Psoas muscle (tissue), 7 donors: ENCODE measurements at regions not wholly inside any gene's neighbourhood (a gene's known extent, or its start where the extent isn't known, plus 50 kb on each side); places are given as distances from the start of the nearest gene placed in this dataset.

Experiments
- ATAC-seq, 4 donors: fragments of 200-7000 bp; cut with Tn5 transposase; one replicate each; pipeline ENCODE4 v1.9.1; 2020; ENCODE audit warnings: moderate library complexity in 3 of 4, mild to moderate bottlenecking in 2 of 4
- DNase-seq, 2 donors: peaks; one replicate each; pipeline ENCODE4 v3.0.0-alpha.2; 2020
- H3K27ac ChIP-seq: fragments of 200-600 bp; one replicate; pipeline ENCODE4 v1.8.0; 2022
- H3K27me3 ChIP-seq, 3 donors: fragments of 200-600 bp in 1 of 3; one replicate each; pipeline versions ENCODE4 v1.6.1 to v1.8.0; 2013 to 2022; ENCODE audit warnings: low read length in 2 of 3, mild to moderate bottlenecking in 2 of 3, moderate library complexity in 1 of 3; ENCODE audit not compliant: insufficient read depth in 3 of 3
- H3K36me3 ChIP-seq, 2 donors: fragments of 200-600 bp in 1 of 2; one replicate each; pipeline versions ENCODE4 v1.6.1 to v1.8.0; 2013 to 2022; ENCODE audit warnings: low read depth in 1 of 2, mild to moderate bottlenecking in 1 of 2, moderate library complexity in 1 of 2; ENCODE audit not compliant: insufficient read depth in 1 of 2
- H3K4me1 ChIP-seq: fragments of 200-600 bp; one replicate; pipeline ENCODE4 v1.8.0; 2022
- H3K4me3 ChIP-seq: fragments of 200-600 bp; one replicate; pipeline ENCODE4 v1.8.0; 2022; ENCODE audit warnings: mild to moderate bottlenecking
- H3K9me3 ChIP-seq: fragments of 200-600 bp; one replicate; pipeline ENCODE4 v1.8.0; 2022
- WGBS, 3 donors: extraction: QIAGEN DNeasy Blood & Tissue Kit; methylation state at CpG; one replicate each; pipeline versions ENCODE4 v1.1.6 to v1.1.7; 2013; 5-methylcytosine and 5-hydroxymethylcytosine counted together
- intact Hi-C, 2 donors: fragments of 100-400 bp; cut with DNase I; formaldehyde crosslinking; loops; one replicate each; pipeline versions ENCODE4 v1.11.0 to v1.14.2; 2022
- TF ChIP-seq, protein P1 (sequence below): fragments of 200-600 bp; IDR thresholded peaks from one replicate; pipeline ENCODE4 v1.8.0; 2022; ENCODE audit warnings: antibody characterized with exemption
- donor health status: healthy with polysubstance abuse.
- donor health status: DM: no; HTN: no; CAD: no; lungs with moderate emphysema.
- donor health status: Bipolar disorder and iron deficiency.
- donor health status: healthy.
- donor health status: DM: yes; HTN: yes; CAD: no.
- donor health status: DM: no; HTN: no; CAD: no.
- donor health status: DM: yes; HTN: yes; CAD: no.

DNA sequence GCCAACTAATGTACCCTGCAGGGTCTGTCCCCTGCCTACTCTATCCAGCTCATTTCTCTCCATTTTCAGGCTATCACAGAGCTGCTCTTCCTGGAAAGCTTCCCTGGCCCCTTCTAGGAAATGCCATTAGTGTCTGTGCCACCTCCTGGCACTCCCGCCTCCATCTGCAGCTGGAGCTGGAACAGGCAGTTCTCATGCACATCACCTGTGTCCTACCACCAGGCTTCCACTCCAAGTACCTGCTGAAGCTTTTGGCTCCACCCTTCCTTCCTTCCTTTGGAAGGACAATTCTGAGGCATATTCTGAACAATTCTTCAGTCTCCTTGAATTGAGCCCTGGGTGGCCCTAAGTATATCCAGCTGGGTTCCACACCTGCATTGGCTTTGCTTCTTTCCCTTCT, 156.2 kb upstream of the ZNF618 start:
- ATAC-seq (no peak), DNase-seq (no peak)
- no peak overlapping the region for H3K4me3 ChIP-seq
- TF ChIP-seq, protein P1, sequence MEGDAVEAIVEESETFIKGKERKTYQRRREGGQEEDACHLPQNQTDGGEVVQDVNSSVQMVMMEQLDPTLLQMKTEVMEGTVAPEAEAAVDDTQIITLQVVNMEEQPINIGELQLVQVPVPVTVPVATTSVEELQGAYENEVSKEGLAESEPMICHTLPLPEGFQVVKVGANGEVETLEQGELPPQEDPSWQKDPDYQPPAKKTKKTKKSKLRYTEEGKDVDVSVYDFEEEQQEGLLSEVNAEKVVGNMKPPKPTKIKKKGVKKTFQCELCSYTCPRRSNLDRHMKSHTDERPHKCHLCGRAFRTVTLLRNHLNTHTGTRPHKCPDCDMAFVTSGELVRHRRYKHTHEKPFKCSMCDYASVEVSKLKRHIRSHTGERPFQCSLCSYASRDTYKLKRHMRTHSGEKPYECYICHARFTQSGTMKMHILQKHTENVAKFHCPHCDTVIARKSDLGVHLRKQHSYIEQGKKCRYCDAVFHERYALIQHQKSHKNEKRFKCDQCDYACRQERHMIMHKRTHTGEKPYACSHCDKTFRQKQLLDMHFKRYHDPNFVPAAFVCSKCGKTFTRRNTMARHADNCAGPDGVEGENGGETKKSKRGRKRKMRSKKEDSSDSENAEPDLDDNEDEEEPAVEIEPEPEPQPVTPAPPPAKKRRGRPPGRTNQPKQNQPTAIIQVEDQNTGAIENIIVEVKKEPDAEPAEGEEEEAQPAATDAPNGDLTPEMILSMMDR = no peak
- H3K36me3 ChIP-seq = no peaks in the 10 kb centered on the region
- H3K4me1 ChIP-seq = no peaks in the 10 kb centered on the region
- 27 to 50% (median 48%) methylated on average over 1 of the region's 1 CpG for WGBS, 3 donors
- intact Hi-C loops = no loop called here
- H3K9me3 ChIP-seq = peaks cover 9% of the 10 kb centered on the region
- no peak overlapping the region for H3K27ac ChIP-seq
- no peaks in the 10 kb centered on the region for H3K27me3 ChIP-seq

DNA sequence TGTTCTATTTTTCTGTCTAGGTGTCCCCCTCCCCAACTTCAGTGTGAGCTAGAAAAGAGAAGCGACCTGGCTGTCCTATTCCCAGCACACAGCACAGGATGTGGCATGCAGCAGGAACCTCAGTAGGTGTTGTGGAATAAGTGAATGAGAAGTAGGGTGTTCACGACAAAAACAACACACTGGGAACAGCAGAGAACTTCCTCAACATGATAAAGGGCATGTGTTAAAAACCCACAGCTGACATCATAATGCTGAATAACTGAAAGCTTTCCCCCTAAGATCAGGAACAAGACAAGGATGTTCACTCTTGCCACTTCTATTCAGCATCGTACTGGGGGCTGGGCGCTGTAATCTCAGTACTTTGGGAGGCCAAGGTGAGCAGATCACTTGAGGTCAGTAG, 155.6 kb upstream of the ZNF618 start:
- TF ChIP-seq, protein P1 = no peak
- 49 to 57% (median 56%) methylated on average over 4 of the region's 4 CpGs for WGBS, 3 donors
- Histone ChIP-seq H3K4me3 (no peak overlapping the region), H3K27me3 (no peaks in the 10 kb centered on the region), H3K27ac (no peak overlapping the region), H3K36me3 (no peaks in the 10 kb centered on the region), H3K9me3 (peaks cover 9% of the 10 kb centered on the region), H3K4me1 (no peaks in the 10 kb centered on the region)
- intact Hi-C loops = no loop called here
- no peak for ATAC-seq
- DNase-seq = no peak

DNA sequence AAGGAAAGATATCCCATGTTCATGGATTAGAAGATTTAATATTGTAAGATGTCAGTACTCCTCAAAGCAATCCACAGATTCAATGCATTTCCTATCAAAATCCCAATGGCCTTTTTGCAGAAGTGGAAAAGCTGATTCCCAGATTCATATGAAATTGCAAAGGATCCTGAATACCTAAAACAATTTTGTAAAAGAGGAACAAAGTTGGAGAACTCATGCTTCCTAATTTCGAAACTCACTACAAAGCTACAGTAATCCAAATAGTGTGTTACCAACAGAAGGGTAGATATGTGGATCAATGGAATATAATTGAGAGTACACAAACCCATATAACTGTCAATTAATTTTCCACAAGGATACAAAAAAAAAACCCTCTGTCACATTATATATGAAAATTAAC, 154.3 kb upstream of the ZNF618 start:
- WGBS, 3 donors = 90 to 97% (median 93%) methylated on average over 1 of the region's 1 CpG
- DNase-seq (no peak), ATAC-seq (no peak)
- peaks cover 3% of the 10 kb centered on the region for H3K9me3 ChIP-seq
- no peaks in the 10 kb centered on the region for H3K4me1 ChIP-seq
- TF ChIP-seq, protein P1 = no peak
- H3K27ac ChIP-seq = no peak overlapping the region
- no peak overlapping the region for H3K4me3 ChIP-seq
- H3K27me3 ChIP-seq = no peaks in the 10 kb centered on the region
- intact Hi-C loops = no loop called here
- H3K36me3 ChIP-seq = no peaks in the 10 kb centered on the region

DNA sequence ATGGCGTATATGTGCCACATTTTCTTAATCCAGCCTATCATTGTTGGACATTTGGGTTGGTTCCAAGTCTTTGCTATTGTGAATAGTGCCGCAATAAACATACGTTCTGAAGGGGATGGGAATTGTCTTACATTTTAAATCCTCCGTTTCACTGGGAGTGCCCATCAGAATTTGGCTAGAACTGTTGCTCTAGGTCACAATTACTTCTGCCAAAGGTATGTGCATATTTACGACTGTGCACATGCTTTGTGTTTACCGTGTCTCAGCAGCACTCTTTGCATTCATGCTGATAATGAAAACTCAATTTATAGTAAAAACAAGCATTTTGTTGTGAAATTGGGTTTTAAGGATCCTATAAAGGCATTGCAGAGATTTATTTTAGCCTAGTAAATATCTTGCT, 151.9 kb upstream of the ZNF618 start:
- H3K27me3 ChIP-seq = no peaks in the 10 kb centered on the region
- DNase-seq (no peak), ATAC-seq (no peak)
- H3K27ac ChIP-seq = no peak overlapping the region
- TF ChIP-seq, protein P1 = no peak
- peaks cover 9% of the 10 kb centered on the region for H3K9me3 ChIP-seq
- no peaks in the 10 kb centered on the region for H3K4me1 ChIP-seq
- no peaks in the 10 kb centered on the region for H3K36me3 ChIP-seq
- WGBS, 3 donors = 72 to 79% (median 77%) methylated on average over 5 of the region's 6 CpGs
- no peak overlapping the region for H3K4me3 ChIP-seq
- intact Hi-C loops = no loop called here

DNA sequence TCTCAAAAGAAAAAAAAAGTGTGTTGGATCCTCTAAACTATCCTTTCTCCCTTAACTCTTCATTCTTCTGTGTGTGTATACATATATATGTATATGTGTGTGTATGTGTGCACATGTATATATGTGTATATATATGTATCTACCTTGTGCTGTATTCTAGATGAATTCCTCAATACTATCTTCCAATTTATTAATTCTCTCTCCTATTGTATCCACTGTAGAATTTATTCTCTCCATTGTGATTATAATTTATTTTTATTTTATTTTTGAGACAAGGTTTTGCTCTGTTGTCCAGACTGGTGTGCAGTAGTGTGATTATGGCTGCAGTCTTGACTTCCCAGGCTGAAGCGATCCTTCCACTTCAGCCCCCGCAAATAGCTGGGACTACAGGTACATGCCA, 147.1 kb upstream of the ZNF618 start:
- no peaks in the 10 kb centered on the region for H3K36me3 ChIP-seq
- WGBS, 3 donors = 98 to 100% (median 98%) methylated on average over 2 of the region's 2 CpGs
- DNase-seq (no peak), ATAC-seq (no peak)
- H3K27me3 ChIP-seq = no peaks in the 10 kb centered on the region
- H3K27ac ChIP-seq = no peak overlapping the region
- no peak overlapping the region for H3K4me3 ChIP-seq
- H3K4me1 ChIP-seq = no peaks in the 10 kb centered on the region
- intact Hi-C loops = no loop called here
- H3K9me3 ChIP-seq = peaks cover 9% of the 10 kb centered on the region
- TF ChIP-seq, protein P1 = no peak
